Gastroesophageal sphincter (tissue), 3 donors: ENCODE measurements at regions not wholly inside any gene's neighbourhood (a gene's known extent, or its start where the extent isn't known, plus 50 kb on each side); places are given as distances from the start of the nearest gene placed in this dataset.

Experiments
- CTCF ChIP-seq, 4 experiments: fragments of 200-600 bp in 2 of 4; fragments of 450-650 bp in 2 of 4; sonication (generic) in 1 of 4; IDR thresholded peaks; one replicate each; pipeline ENCODE4 v1.5.1; 2017 to 2019; ENCODE audit warnings: antibody characterized with exemption in 4 of 4, mild to moderate bottlenecking in 2 of 4, moderate library complexity in 2 of 4
- EP300 ChIP-seq: sonication (generic); formaldehyde crosslinking; IDR thresholded peaks from one replicate; pipeline ENCODE4 v1.6.1; 2017; ENCODE audit warnings: antibody characterized with exemption, mild to moderate bottlenecking
- POLR2A ChIP-seq, 2 donors: fragments of 450-650 bp; IDR thresholded peaks; one replicate each; pipeline ENCODE4 v1.6.1; 2017; ENCODE audit warnings: antibody characterized with exemption in 2 of 2, mild to moderate bottlenecking in 2 of 2, moderate library complexity in 1 of 2

- TF ChIP-seq CTCF (IDR thresholded peaks at IDR 0.05) (no peak), EP300 (no peak), POLR2A (IDR thresholded peaks at IDR 0.05) (no peak)
Observed at GRCh38 chr7:153413199-153413539, 639.0 kb upstream of the DPP6 start.
